Spleen (tissue), 11 donors: ENCODE measurements at regions not wholly inside any gene's neighbourhood (a gene's known extent, or its start where the extent isn't known, plus 50 kb on each side); places are given as distances from the start of the nearest gene placed in this dataset.

Experiments used
- DNase-seq: peaks from one replicate; pipeline ENCODE4 v3.0.0-alpha.2; 2020
- H3K27ac ChIP-seq, 8 donors: fragments of 200-600 bp; sonication (generic) in 7 of 8; 1 replicate in 4 of 8; 2 replicates in 4 of 8; pipeline versions ENCODE4 v1.5.0 to v1.8.0; 2016 to 2021; ENCODE audit warnings: inconsistent platforms in 4 of 8, mild to moderate bottlenecking in 4 of 8, moderate library complexity in 1 of 8
- H3K27me3 ChIP-seq, 7 donors: fragments of 200-600 bp; sonication (generic) in 6 of 7; replicated peaks in 1 of 7; 1 replicate in 4 of 7; 2 replicates in 3 of 7; pipeline versions ENCODE4 v1.5.0 to v1.8.0; 2016 to 2021; ENCODE audit warnings: inconsistent platforms in 3 of 7, mild to moderate bottlenecking in 1 of 7
- H3K36me3 ChIP-seq, 6 donors: fragments of 200-600 bp; sonication (generic) in 5 of 6; 1 replicate in 4 of 6; 2 replicates in 2 of 6; pipeline versions ENCODE4 v1.5.0 to v1.8.0; 2016 to 2021; ENCODE audit warnings: inconsistent platforms in 2 of 6
- H3K4me1 ChIP-seq, 6 donors: fragments of 200-600 bp; sonication (generic) in 5 of 6; 1 replicate in 3 of 6; 2 replicates in 3 of 6; pipeline versions ENCODE4 v1.5.0 to v1.8.0; 2016 to 2021; ENCODE audit warnings: inconsistent platforms in 3 of 6
- H3K4me3 ChIP-seq, 8 donors: fragments of 200-600 bp; sonication (generic) in 7 of 8; 1 replicate in 4 of 8; 2 replicates in 4 of 8; pipeline versions ENCODE4 v1.5.0 to v1.8.0; 2016 to 2021; ENCODE audit warnings: inconsistent platforms in 4 of 8, mild to moderate bottlenecking in 4 of 8, moderate library complexity in 2 of 8
- H3K9me3 ChIP-seq, 8 donors: fragments of 200-600 bp; sonication (generic) in 7 of 8; 1 replicate in 4 of 8; 2 replicates in 4 of 8; pipeline versions ENCODE4 v1.5.0 to v1.8.0; 2016 to 2021; ENCODE audit warnings: inconsistent platforms in 4 of 8
- POLR2A ChIP-seq, 3 donors: fragments of 450-650 bp; IDR thresholded peaks; one replicate each; pipeline ENCODE4 v1.5.1; 2017; ENCODE audit warnings: antibody characterized with exemption in 3 of 3, mild to moderate bottlenecking in 1 of 3
- POLR2AphosphoS5 ChIP-seq, 3 donors: sonication (generic); formaldehyde crosslinking; IDR thresholded peaks; one replicate each; pipeline ENCODE4 v1.5.1; 2017; ENCODE audit warnings: antibody characterized with exemption in 3 of 3
- whole genome bisulfite sequencing, 5 donors: extraction: QIAGEN DNeasy Blood & Tissue Kit in 3 of 5; methylation state at CpG; one replicate each; pipeline versions ENCODE4 v1.1.5 to v1.1.7; 2013 to 2018; 5-methylcytosine and 5-hydroxymethylcytosine counted together
- intact Hi-C: fragments of 100-400 bp; cut with DNase I; formaldehyde crosslinking; loops from one replicate; pipeline ENCODE4 v1.15.0; 2023; ENCODE audit warnings: low total_unique reads
- TF ChIP-seq, protein P1 (sequence below), 11 experiments: fragments of 200-600 bp in 7 of 11; fragments of 450-650 bp in 4 of 11; sonication (generic) in 4 of 11; IDR thresholded peaks in 8 of 11; conservative IDR thresholded peaks in 3 of 11; 1 replicate in 7 of 11; 2 replicates in 4 of 11; pipeline versions ENCODE4 v1.4.0 to v1.8.0; 2016 to 2021; ENCODE audit warnings: antibody characterized with exemption in 11 of 11, inconsistent platforms in 4 of 11, mild to moderate bottlenecking in 1 of 11
- donor health status: healthy with polysubstance abuse.
- donor health status: DM: no; HTN: no; CAD: no; lungs with moderate emphysema.
- donor health status: DM: no; HTN: no; CAD: no.
- donor health status: Bipolar disorder and iron deficiency.
- donor health status: healthy.
- donor health status: DM: no; HTN: no; CAD: no.
- donor health status: DM: yes; HTN: yes; CAD: no.

DNA sequence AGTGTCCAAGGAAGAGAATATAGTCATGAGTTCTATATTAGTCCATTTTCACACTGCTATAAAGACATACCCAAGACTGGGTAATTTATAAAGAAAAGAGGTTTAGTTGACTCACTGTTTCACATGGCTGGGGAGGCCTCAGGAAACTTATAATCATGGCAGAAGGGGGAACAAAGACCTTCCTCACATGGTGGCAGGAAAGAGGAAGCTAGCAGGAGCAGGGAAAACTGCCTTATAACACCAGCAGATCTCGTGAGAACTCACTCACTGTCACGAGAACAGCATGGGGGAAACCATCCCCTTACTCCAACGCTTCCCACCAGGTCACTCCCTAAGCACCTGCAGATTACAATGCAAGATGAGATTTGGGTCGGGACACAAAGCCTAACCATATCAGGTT is 139.0 kb upstream of the ZNF438 start:
- H3K4me3 ChIP-seq = no peak overlapping the region
- no peak overlapping the region for H3K27ac ChIP-seq
- no peaks in the 10 kb centered on the region for H3K36me3 ChIP-seq
- no peaks in the 10 kb centered on the region for H3K4me1 ChIP-seq
- no peak for DNase-seq
- peaks cover 0 to 2% (median 0%) of the 10 kb centered on the region in 7 donors for H3K27me3 ChIP-seq
- peaks cover 0 to 35% (median 25%) of the 10 kb centered on the region in 8 donors for H3K9me3 ChIP-seq
- intact Hi-C loops = no loop called here
- 68 to 81% (median 78%) methylated on average over 4 of the region's 4 CpGs for WGBS, 5 donors
- TF ChIP-seq POLR2AphosphoS5 (IDR thresholded peaks at IDR 0.05) (no peak), POLR2A (IDR thresholded peaks at IDR 0.05) (no peak)
- TF ChIP-seq, protein P1, sequence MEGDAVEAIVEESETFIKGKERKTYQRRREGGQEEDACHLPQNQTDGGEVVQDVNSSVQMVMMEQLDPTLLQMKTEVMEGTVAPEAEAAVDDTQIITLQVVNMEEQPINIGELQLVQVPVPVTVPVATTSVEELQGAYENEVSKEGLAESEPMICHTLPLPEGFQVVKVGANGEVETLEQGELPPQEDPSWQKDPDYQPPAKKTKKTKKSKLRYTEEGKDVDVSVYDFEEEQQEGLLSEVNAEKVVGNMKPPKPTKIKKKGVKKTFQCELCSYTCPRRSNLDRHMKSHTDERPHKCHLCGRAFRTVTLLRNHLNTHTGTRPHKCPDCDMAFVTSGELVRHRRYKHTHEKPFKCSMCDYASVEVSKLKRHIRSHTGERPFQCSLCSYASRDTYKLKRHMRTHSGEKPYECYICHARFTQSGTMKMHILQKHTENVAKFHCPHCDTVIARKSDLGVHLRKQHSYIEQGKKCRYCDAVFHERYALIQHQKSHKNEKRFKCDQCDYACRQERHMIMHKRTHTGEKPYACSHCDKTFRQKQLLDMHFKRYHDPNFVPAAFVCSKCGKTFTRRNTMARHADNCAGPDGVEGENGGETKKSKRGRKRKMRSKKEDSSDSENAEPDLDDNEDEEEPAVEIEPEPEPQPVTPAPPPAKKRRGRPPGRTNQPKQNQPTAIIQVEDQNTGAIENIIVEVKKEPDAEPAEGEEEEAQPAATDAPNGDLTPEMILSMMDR (IDR thresholded peaks at IDR 0.05 in 8 of 11, conservative IDR thresholded peaks at IDR 0.05 in 3 of 11) = no peak

DNA sequence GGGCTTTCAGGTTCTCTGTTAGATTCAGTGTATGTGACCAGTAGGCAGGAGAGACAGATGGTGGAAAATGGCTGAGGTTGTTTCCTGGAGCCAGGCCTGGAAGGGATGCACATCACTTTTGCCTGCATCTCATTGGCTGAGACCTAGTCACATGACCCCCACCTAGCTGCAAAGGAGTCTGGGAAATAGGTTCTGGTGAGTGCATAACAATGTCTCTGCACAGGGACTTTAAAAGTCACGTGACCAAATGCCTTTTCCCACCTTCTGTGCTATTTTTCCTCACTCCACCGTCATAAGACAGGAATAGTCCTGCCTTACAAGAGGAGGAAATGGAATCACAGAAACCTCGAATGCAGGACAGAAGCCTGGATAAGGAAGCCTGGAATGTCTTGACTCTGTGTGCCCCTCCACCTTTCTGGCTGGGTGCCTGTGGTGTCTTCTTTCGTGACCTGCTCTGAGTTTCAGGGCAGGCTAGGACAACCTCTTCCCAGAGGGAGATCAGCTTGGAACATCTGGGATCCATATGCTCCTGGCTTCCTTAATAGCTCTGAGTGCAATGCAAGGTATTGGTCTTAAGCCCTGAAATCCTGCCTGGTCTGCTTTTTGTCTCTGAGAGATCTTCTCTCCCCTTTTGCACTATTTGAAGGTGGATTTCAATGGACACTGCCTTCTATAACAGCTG is 139.9 kb upstream of the ZNF438 start:
- no peak for TF ChIP-seq POLR2A (IDR thresholded peaks at IDR 0.05)
- TF ChIP-seq POLR2AphosphoS5 (IDR thresholded peaks at IDR 0.05) = no peak
- TF ChIP-seq, protein P1 (IDR thresholded peaks at IDR 0.05 in 8 of 11, conservative IDR thresholded peaks at IDR 0.05 in 3 of 11) = no peak
- Histone ChIP-seq H3K9me3 (peaks cover 0 to 34% (median 31%) of the 10 kb centered on the region in 8 donors), H3K36me3 (no peaks in the 10 kb centered on the region), H3K4me3 (no peak overlapping the region), H3K27ac (no peak overlapping the region), H3K4me1 (no peaks in the 10 kb centered on the region), H3K27me3 (no peaks in the 10 kb centered on the region)
- 85 to 93% (median 87%) methylated on average over 4 of the region's 4 CpGs for WGBS, 5 donors
- intact Hi-C loops = no loop called here
- DNase-seq = no peak

DNA sequence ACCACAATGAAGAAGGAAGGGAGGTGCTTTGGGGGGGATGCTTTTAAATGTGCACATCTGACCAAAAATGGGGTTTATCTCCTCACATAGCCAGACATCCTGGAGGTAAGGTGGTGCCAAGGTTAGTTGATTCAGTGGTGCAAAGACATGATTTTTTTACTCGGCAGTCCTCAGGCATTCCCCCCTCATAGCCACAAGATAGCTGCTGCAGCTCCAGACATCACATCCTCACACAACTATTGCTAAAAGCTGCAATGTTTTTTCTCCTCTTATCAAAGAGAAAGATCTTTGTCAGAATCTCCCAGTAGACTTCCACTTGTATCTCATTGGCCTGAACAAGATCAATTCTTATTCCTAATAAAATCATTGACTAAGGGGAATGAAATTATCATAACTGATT is 141.3 kb upstream of the ZNF438 start:
- H3K4me1 ChIP-seq = no peaks in the 10 kb centered on the region
- H3K36me3 ChIP-seq = no peaks in the 10 kb centered on the region
- WGBS, 5 donors = 94 to 100% (median 100%) methylated on average over 1 of the region's 1 CpG
- intact Hi-C loops = no loop called here
- TF ChIP-seq POLR2AphosphoS5 (IDR thresholded peaks at IDR 0.05) (no peak), POLR2A (IDR thresholded peaks at IDR 0.05) (no peak)
- TF ChIP-seq, protein P1 (IDR thresholded peaks at IDR 0.05 in 8 of 11, conservative IDR thresholded peaks at IDR 0.05 in 3 of 11) = no peak
- DNase-seq = no peak
- H3K27me3 ChIP-seq = no peaks in the 10 kb centered on the region
- H3K4me3 ChIP-seq = no peak overlapping the region
- no peak overlapping the region for H3K27ac ChIP-seq
- peaks cover 0 to 35% (median 30%) of the 10 kb centered on the region in 8 donors for H3K9me3 ChIP-seq

DNA sequence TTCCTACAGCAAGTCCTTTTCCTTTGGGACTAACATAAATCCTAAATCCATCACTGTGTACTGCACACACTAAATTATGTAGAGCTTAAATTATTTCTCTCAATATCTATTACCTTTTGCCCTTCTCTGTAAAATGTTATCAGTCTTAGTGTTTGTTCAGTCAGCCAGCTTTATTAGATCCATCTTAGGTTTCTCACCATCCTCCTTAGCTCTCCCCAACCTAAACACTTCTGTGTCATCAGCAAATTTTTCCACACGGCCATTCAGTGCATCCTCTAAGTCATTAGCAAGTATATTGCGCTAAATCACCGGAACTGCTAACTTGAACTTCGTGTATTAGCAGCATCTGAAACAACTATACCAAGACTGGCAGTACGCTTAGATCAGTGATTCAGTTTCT is 142.1 kb upstream of the ZNF438 start:
- H3K27ac ChIP-seq = no peak overlapping the region
- H3K4me1 ChIP-seq = no peaks in the 10 kb centered on the region
- H3K36me3 ChIP-seq = no peaks in the 10 kb centered on the region
- no peak for DNase-seq
- no peaks in the 10 kb centered on the region for H3K27me3 ChIP-seq
- peaks cover 0 to 35% (median 30%) of the 10 kb centered on the region in 8 donors for H3K9me3 ChIP-seq
- WGBS, 5 donors = 90 to 95% (median 93%) methylated on average over 5 of the region's 5 CpGs
- TF ChIP-seq POLR2AphosphoS5 (IDR thresholded peaks at IDR 0.05) = no peak
- TF ChIP-seq POLR2A (IDR thresholded peaks at IDR 0.05) = no peak
- TF ChIP-seq, protein P1 (IDR thresholded peaks at IDR 0.05 in 8 of 11, conservative IDR thresholded peaks at IDR 0.05 in 3 of 11) = no peak
- intact Hi-C loops = no loop called here
- no peak overlapping the region for H3K4me3 ChIP-seq
